Trophoblast cell (in vitro differentiated cells and primary cell): ENCODE measurements at regions not wholly inside any gene's neighbourhood (a gene's known extent, or its start where the extent isn't known, plus 50 kb on each side); places are given as distances from the start of the nearest gene placed in this dataset.

ENCODE experiments used
- DNase-seq, 2 donors: peaks; one replicate each; pipeline ENCODE4 v3.0.0-alpha.2; 2016
- H2AFZ ChIP-seq: 2 replicates; pipeline ENCODE4 v1.6.1; 2013; ENCODE audit warnings: low read length, moderate library complexity, mild to moderate bottlenecking; ENCODE audit not compliant: insufficient read depth, poor library complexity
- H2AK5ac ChIP-seq: 2 replicates; pipeline ENCODE4 v1.6.1; 2013; ENCODE audit warnings: mild to moderate bottlenecking, low read length
- H2BK120ac ChIP-seq: 2 replicates; pipeline ENCODE4 v1.6.1; 2013; ENCODE audit warnings: low read length, mild to moderate bottlenecking, moderate library complexity; ENCODE audit not compliant: insufficient read depth, poor library complexity
- H2BK12ac ChIP-seq: 2 replicates; pipeline ENCODE4 v1.6.1; 2013; ENCODE audit warnings: mild to moderate bottlenecking, low read length, moderate library complexity
- H2BK5ac ChIP-seq: 2 replicates; pipeline ENCODE4 v1.6.1; 2013; ENCODE audit warnings: low read length, low read depth, moderate library complexity, mild to moderate bottlenecking; ENCODE audit not compliant: poor library complexity
- H3K14ac ChIP-seq: 2 replicates; pipeline ENCODE4 v1.6.1; 2013; ENCODE audit warnings: mild to moderate bottlenecking, low read length
- H3K18ac ChIP-seq: 2 replicates; pipeline ENCODE4 v1.6.1; 2013; ENCODE audit warnings: mild to moderate bottlenecking, low read length
- H3K23ac ChIP-seq: 2 replicates; pipeline ENCODE4 v1.6.1; 2013; ENCODE audit warnings: low read length
- H3K27ac ChIP-seq: 2 replicates; pipeline ENCODE4 v1.5.1; 2013; ENCODE audit warnings: low read depth, mild to moderate bottlenecking, inconsistent platforms, low read length, moderate library complexity
- H3K27me3 ChIP-seq: 2 replicates; pipeline ENCODE4 v1.6.1; 2013; ENCODE audit warnings: inconsistent platforms, mild to moderate bottlenecking, low read length, moderate library complexity; ENCODE audit not compliant: insufficient read depth
- H3K36me3 ChIP-seq, 2 experiments: 1 replicate in 1 of 2; 2 replicates in 1 of 2; pipeline ENCODE4 v1.6.1; 2013; ENCODE audit warnings: low read length in 2 of 2, mild to moderate bottlenecking in 2 of 2, moderate library complexity in 1 of 2; ENCODE audit not compliant: insufficient read depth in 2 of 2, control insufficient read depth in 1 of 2
- H3K4ac ChIP-seq: 2 replicates; pipeline ENCODE4 v1.6.1; 2013; ENCODE audit warnings: low read depth, mild to moderate bottlenecking, low read length, moderate library complexity
- H3K4me1 ChIP-seq, 2 experiments: 1 replicate in 1 of 2; 2 replicates in 1 of 2; pipeline ENCODE4 v1.6.1; 2013; ENCODE audit warnings: low read length in 2 of 2, mild to moderate bottlenecking in 2 of 2, moderate library complexity in 1 of 2; ENCODE audit not compliant: insufficient read depth in 2 of 2, control insufficient read depth in 1 of 2
- H3K4me2 ChIP-seq: 2 replicates; pipeline ENCODE4 v1.6.1; 2013; ENCODE audit warnings: inconsistent platforms, mild to moderate bottlenecking, low read length, moderate library complexity
- H3K4me3 ChIP-seq: 2 replicates; pipeline ENCODE4 v1.5.1; 2013; ENCODE audit warnings: mild to moderate bottlenecking, low read depth, low read length, inconsistent platforms
- H3K79me1 ChIP-seq: one replicate; pipeline ENCODE4 v1.6.1; 2013; ENCODE audit warnings: low read length
- H3K79me2 ChIP-seq: 2 replicates; pipeline ENCODE4 v1.6.1; 2013; ENCODE audit warnings: low read length, mild to moderate bottlenecking; ENCODE audit not compliant: control insufficient read depth, insufficient read depth, poor library complexity
- H3K9ac ChIP-seq: 2 replicates; pipeline ENCODE4 v1.6.1; 2013; ENCODE audit warnings: mild to moderate bottlenecking, low read length
- H3K9me3 ChIP-seq: 2 replicates; pipeline ENCODE4 v1.6.1; 2013; ENCODE audit warnings: low read depth, mild to moderate bottlenecking, control low read depth, inconsistent platforms, low read length; ENCODE audit not compliant: insufficient read depth
- H4K12ac ChIP-seq: 2 replicates; pipeline ENCODE4 v1.6.1; 2013; ENCODE audit warnings: low read depth, mild to moderate bottlenecking, low read length, moderate library complexity
- H4K8ac ChIP-seq: 2 replicates; pipeline ENCODE4 v1.6.1; 2013; ENCODE audit warnings: low read depth, mild to moderate bottlenecking, low read length, moderate library complexity
- H4K91ac ChIP-seq: one replicate; pipeline ENCODE4 v1.6.1; 2013; ENCODE audit warnings: low read depth, mild to moderate bottlenecking, low read length, moderate library complexity
- WGBS: extraction: QIAGEN DNeasy Blood & Tissue Kit; methylation state at CpG from one replicate; pipeline ENCODE4 v1.1.7; 2013; ENCODE audit warnings: missing lambda C conversion rate; ENCODE audit not compliant: insufficient read length, insufficient coverage; ENCODE audit errors: extremely low coverage; 5-methylcytosine and 5-hydroxymethylcytosine counted together

DNA sequence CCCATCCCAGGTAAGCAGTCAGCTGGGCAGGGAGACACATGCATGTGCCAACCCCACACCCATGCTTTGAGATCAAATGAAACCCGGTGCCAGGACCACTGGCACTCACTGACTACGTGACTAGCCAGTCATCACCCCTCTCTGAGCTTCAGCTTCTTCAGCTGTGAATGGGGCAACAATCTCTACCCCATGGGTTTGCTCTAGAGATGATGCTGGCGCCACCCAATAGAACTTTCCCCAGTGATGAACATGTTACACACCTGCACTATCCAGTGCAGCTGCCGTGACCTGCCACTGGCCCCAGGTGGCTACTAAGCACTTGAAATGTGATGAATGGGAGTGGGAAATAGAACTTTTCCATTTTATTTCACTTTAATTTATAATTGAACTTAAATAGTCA, 70.3 kb downstream of the PITPNM2 start:
- Histone ChIP-seq H3K14ac (no peak overlapping the region), H2AFZ (no peak overlapping the region), H3K36me3 (no peaks in the 10 kb centered on the region), H3K9ac (no peak overlapping the region), H3K79me2 (no peaks in the 10 kb centered on the region), H2BK120ac (no peak overlapping the region), H3K4me1 (peaks cover 3 to 4% of the 10 kb centered on the region in 2 experiments), H3K79me1 (no peaks in the 10 kb centered on the region), H3K23ac (no peak overlapping the region), H3K18ac (no peak overlapping the region), H4K12ac (no peak overlapping the region), H3K27me3 (no peaks in the 10 kb centered on the region), H2BK5ac (no peak overlapping the region), H3K27ac (no peak overlapping the region), H3K9me3 (peaks cover under 1% of the 10 kb centered on the region), H4K91ac (no peak overlapping the region), H2BK12ac (no peak overlapping the region), H4K8ac (no peak overlapping the region), H3K4me3 (no peak overlapping the region), H3K4ac (no peak overlapping the region), H3K4me2 (no peak overlapping the region), H2AK5ac (no peak overlapping the region)
- DNase-seq: no peak
- no CpG with 5 or more reads among the region's 4 CpGs for WGBS

DNA sequence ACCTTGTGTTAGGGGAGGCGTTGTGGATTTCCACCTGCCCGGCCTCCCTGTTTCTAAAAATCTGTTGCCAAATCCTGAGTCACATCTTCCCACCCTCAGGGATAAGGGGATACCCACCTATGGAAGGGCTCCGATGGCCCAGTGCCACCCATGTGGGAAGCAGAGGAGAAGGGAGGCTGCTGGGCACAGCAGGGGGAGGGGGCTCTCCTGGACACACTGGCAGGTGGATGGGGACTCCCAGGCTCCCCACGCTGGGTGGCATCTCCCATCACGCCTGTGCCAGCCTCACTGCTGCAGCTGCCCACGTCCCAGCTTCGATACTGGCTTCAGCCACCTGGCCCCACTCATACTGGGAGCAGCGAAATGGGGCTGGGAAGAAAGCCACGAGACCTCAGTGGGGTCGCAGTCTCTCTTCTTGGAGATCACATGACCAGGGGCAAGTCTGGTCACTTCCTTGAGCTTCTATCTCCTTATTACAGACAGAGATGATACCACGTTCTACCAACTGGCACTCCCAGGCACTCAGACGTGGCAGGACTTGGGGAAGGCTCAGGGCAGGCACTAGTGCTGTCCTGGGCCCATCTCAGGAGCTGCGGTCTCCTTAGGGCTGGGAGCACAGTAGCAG, 72.2 kb downstream of the PITPNM2 start:
- no peak overlapping the region for H4K91ac ChIP-seq
- H3K79me2 ChIP-seq: no peaks in the 10 kb centered on the region
- H3K18ac ChIP-seq: no peak overlapping the region
- H3K9me3 ChIP-seq: no peaks in the 10 kb centered on the region
- DNase-seq: no peak
- no peak overlapping the region for H4K12ac ChIP-seq
- H3K23ac ChIP-seq: no peak overlapping the region
- no peak overlapping the region for H3K14ac ChIP-seq
- H2BK5ac ChIP-seq: no peak overlapping the region
- no peak overlapping the region for H2BK12ac ChIP-seq
- H3K27ac ChIP-seq: no peak overlapping the region
- H3K36me3 ChIP-seq: no peaks in the 10 kb centered on the region
- H4K8ac ChIP-seq: no peak overlapping the region
- no peak overlapping the region for H2BK120ac ChIP-seq
- H3K4ac ChIP-seq: no peak overlapping the region
- no peak overlapping the region for H3K9ac ChIP-seq
- peaks cover 7 to 8% of the 10 kb centered on the region in 2 experiments for H3K4me1 ChIP-seq
- no peak overlapping the region for H3K4me2 ChIP-seq
- no peaks in the 10 kb centered on the region for H3K79me1 ChIP-seq
- WGBS: no CpG with 5 or more reads among the region's 13 CpGs
- no peaks in the 10 kb centered on the region for H3K27me3 ChIP-seq
- H3K4me3 ChIP-seq: no peak overlapping the region
- H2AFZ ChIP-seq: no peak overlapping the region
- no peak overlapping the region for H2AK5ac ChIP-seq

DNA sequence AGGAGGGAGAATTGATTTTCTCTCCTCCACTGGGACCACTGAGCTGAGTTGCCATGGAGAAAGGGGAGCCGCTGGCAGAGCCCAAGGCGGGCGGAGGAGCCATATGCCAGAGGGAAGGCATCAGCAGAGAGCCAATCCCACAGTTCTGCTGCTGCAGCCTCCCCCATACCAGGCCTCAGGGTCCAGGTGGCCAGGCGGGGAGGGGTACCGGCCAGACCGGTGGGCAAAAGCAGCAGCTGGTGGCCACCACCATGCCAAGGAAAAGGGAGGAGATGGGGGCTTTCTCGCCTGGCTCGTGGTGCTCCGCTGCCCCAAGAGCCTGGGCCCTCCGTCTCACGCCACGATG, 72.8 kb downstream of the PITPNM2 start:
- Histone ChIP-seq H2BK12ac (no peak overlapping the region), H3K79me1 (no peaks in the 10 kb centered on the region), H2AFZ (no peak overlapping the region), H3K4me2 (no peak overlapping the region), H3K79me2 (no peaks in the 10 kb centered on the region), H3K27me3 (no peaks in the 10 kb centered on the region), H3K14ac (no peak overlapping the region), H3K9me3 (no peaks in the 10 kb centered on the region), H2BK5ac (no peak overlapping the region), H2AK5ac (no peak overlapping the region), H3K9ac (no peak overlapping the region), H3K18ac (no peak overlapping the region), H3K27ac (no peak overlapping the region), H3K4me3 (no peak overlapping the region), H3K4ac (no peak overlapping the region), H3K4me1 (peaks cover 7 to 8% of the 10 kb centered on the region in 2 experiments), H4K8ac (no peak overlapping the region), H2BK120ac (no peak overlapping the region), H3K36me3 (no peaks in the 10 kb centered on the region), H4K91ac (no peak overlapping the region), H4K12ac (no peak overlapping the region), H3K23ac (no peak overlapping the region)
- WGBS: no CpG with 5 or more reads among the region's 12 CpGs
- DNase-seq: no peak

DNA sequence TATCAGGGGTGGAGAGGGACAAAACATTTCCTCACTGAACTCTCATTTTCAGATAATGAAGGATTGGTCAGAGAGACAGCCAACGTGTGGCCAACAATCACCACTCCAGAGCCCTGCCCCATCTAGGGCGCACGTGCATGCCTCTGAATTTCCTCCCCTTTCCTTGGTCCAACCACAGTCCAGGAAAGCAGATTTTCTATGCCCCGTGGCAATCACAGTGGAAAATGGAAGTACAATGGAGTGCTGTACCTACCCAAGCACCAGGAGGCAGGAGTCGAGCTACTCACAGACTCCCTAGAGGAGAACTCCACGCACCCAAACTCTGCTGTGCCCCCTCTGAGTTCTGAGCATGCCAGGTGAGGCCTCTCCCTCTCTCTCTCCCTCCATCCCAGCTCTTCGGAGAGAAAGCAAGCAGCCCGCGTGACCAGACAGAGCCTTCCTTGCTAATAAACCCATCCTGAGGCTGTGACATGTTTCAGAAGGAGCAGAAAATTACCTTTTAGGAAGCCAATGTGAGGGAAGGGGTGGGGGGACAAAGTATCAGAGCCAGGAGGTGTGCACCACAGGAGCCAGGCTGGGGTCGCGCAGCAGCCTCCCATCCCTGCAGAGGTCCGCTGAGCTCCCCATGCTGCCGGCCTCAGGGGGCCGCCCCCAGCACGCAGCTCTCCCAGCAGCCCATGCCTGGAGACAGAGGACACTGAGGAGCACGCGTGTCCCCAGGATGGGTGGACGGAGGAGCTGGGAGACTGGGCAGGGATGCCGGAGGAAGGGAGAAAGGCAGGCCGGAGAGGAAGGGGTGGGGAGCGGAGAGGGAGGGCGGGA, 73.4 kb downstream of the PITPNM2 start:
- no peaks in the 10 kb centered on the region for H3K36me3 ChIP-seq
- no peak overlapping the region for H3K27ac ChIP-seq
- no peaks in the 10 kb centered on the region for H3K27me3 ChIP-seq
- peaks cover 7 to 8% of the 10 kb centered on the region in 2 experiments for H3K4me1 ChIP-seq
- H4K8ac ChIP-seq: no peak overlapping the region
- no peak overlapping the region for H3K23ac ChIP-seq
- WGBS: no CpG with 5 or more reads among the region's 22 CpGs
- no peak overlapping the region for H2BK12ac ChIP-seq
- no peak overlapping the region for H3K4me3 ChIP-seq
- H2AFZ ChIP-seq: no peak overlapping the region
- no peak overlapping the region for H3K14ac ChIP-seq
- no peaks in the 10 kb centered on the region for H3K79me2 ChIP-seq
- no peak overlapping the region for H2BK120ac ChIP-seq
- H2BK5ac ChIP-seq: no peak overlapping the region
- no peak overlapping the region for H4K12ac ChIP-seq
- no peak overlapping the region for H3K4me2 ChIP-seq
- H2AK5ac ChIP-seq: no peak overlapping the region
- no peak overlapping the region for H3K18ac ChIP-seq
- no peaks in the 10 kb centered on the region for H3K79me1 ChIP-seq
- no peaks in the 10 kb centered on the region for H3K9me3 ChIP-seq
- no peak for DNase-seq
- no peak overlapping the region for H4K91ac ChIP-seq
- no peak overlapping the region for H3K4ac ChIP-seq
- H3K9ac ChIP-seq: no peak overlapping the region
